ENCODE measurements at regions not wholly inside any gene's neighbourhood (a gene's known extent, or its start where the extent isn't known, plus 50 kb on each side); places are given as distances from the start of the nearest gene placed in this dataset.

DNA sequence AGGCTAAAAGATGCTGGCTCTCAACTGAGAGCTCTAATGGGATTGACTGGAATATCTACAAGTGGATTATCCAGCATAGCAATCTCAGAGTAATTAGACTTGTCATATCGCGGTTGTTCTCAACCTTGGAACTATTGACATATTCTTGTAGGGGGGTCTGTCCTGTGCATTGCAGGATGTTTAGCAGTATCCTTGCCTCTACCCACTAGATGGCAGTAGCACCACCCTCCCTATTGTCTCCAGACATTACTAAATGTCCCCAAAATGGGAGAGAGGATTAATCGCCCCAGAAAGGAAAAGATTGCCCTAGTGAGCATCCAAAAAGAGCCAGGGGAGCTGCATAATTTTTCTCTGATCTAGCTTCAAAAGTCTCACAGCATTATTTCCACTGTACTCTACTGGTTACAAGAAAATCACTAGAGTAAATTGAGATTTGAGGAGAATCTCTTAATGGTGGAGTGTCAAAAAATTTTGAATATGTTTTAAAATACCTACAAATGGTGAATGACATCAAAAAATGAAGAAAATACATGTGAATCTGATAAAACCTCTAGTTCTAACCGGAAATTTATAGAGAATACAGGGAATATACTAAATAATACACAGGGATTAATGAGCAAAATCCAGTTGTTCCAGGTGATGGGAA, 388.2 kb upstream of the AGTR1 start:
- DNase-seq (ENCODE audit: low spot score): peak; percentile 49

DNA sequence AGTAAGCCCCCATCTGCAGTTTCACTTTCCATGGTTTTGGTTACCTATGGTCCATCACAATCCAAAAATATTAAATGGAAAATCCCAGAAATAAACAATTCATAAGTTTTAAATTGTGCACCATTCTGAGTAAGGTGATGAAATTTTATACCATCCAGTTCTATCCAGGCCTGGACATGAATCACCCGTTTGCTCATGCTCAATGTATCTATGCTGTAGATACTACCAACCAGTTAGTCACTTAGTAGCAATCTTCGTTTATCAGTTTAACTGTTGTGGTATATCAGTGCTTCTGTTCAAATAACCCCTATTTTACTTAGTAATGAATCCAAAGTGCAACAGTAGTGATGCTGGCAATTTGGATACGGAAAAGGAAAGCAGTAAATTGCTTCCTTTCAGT, 381.9 kb upstream of the AGTR1 start:
- DNase-seq (ENCODE audit: low spot score): no peak

DNA sequence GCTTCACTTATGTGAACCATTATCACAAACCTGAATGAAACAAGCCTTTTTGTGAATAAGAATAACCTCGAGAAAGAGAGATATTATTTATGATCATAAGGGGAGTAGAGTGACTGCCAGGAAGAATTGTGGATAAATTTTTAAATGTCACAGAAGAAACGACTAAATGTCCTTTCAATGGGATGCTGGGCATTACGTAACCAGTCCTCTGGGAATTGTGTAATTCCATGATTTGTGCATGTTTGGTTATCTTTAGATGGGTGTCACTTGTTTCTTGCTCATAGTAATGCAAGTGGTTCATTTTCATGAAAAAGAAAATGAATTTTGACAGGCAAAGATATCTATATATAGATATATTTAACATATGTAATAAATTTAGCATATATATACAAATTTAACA, 379.5 kb upstream of the AGTR1 start:
- no peak for DNase-seq (ENCODE audit: low spot score)

DNA sequence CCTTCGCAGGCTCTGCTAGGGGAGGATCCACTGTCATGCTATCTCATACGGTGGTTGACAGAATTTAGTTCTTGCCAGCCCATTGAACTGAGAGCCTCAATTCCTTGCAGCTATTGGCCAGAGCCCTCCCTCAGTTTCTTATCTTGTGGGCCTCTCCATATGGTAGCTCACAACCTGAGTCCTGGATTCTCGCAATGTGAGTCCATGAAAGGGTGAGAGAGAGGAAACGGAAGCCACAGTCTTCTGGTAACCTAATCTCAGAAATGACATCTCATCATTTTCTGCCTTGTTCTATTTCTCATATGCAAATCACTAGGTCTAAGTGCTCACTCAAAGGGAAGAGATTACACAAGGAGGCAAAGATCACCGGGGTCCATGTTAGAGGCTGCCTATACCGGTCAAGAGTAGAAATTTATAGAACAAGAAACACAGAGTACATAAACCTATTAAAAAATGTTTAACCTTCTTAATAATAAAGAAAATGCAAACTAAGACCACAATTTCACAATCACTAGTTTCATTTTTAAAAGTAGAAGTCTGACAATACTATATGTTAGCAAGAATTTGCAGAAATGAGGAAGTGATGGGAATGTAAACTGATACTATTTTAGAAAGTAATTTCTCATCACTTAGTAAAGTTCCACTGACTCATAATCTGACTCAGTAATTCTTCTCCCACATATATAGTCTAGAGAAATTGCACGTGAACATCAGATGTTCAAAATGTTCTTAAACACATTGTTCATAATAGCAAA, 378.4 kb upstream of the AGTR1 start:
- DNase-seq (ENCODE audit: low spot score): no peak

DNA sequence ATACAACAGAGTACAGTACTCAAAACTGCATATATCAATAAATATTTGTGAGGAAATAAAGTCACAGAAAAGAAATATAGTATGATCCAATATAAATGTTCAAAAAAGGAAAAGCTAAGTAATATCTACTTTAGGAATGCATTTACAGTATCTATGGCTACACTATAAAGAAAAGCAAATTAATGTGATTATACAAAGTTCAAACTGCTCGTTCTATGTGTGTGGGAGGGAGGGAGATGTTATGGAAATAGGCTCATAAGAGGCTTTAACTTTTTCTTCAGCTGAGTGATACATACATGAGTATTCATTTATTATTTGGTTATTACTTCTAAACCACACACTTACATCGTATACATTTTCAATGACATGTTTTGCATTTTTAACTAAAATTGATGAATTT, 377.7 kb upstream of the AGTR1 start:
- no peak for DNase-seq (ENCODE audit: low spot score)

DNA sequence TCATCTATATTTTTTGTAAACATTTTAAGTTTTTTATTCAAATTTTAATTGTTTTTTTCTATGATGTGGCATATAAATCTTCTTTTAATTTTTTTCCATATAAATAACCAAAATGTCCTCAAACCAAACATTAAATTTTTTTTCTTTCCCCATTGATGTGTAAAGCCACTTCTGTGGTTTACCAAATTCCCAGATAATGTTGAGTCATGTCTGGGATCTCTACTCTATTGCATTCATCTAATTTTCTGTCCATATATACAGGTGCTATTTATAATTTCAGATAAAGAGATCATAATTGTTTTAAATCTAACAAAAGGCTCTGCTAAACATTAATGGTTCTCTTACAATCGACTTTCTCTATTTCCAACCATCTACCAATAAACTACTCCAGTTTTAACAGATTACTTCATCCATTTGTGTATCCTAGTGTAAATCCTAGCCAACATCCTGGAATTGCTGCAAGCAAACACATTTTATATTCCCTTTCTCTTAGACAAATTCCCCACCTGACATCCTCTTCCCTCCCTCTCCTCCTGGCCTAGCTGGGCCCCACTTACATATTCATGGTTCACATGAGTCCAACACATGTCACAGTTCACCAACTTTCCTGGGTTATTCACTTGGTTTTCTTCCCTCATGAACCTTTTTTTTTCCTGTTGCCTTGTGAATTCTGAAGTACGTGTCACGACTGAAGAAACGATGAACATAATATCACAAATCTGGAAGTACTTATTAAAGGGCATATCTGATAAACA, 368.0 kb upstream of the AGTR1 start:
- no peak for DNase-seq (ENCODE audit: low spot score)

DNA sequence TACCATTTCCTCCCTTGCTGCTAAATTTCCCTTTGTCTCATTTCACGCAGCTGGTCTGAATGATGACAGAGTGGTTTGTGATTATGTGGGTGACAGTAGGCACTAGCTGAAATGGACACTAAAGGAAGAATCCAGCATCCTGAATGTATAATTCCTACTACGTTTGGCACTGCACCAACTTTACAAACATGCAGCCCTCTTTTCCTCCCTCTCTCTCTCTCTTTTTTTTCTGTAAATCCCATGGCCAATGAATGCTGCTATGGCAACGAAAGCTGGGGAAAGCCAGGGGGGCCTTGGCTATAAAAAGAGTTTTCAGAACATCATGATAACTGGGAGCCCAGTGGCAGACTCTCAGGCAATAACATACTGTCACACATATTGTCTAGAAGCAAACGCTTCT, 367.2 kb upstream of the AGTR1 start:
- no peak for DNase-seq (ENCODE audit: low spot score)

DNA sequence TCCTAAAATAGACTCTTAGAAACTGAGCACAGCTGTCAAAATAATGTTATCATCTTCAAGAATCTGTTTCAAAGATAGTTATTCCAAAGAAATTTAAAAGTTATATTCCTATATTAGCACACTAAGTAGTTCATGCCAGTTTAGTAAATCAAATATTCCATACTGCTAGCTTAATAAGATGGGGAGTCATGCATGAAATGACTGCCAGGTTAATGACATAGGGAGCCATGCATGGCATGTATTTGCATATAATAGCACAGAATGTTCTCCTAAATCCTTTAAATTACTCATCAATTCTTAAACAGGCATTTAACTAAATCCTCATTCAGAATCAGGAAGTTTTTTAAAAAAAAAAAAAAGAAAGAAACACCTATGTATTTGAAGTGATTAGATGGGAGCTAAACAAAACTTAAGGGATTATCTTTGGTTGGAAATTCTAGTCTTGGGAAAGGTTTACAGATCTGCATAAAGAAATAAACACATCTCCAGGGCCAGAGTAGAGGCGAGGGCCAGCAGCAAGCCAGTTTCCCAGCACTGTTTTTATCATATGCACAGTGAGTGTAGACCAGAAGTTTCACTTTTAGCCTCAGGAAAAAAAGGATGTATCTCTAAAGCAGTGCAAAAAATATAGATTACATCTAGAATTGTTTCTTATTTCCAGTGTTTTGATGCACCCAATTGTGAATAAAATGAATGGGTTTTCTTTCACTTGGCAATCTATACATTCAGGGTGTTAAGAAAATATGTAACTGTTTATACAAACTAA, 366.4 kb upstream of the AGTR1 start:
- no peak for DNase-seq (ENCODE audit: low spot score)

DNA sequence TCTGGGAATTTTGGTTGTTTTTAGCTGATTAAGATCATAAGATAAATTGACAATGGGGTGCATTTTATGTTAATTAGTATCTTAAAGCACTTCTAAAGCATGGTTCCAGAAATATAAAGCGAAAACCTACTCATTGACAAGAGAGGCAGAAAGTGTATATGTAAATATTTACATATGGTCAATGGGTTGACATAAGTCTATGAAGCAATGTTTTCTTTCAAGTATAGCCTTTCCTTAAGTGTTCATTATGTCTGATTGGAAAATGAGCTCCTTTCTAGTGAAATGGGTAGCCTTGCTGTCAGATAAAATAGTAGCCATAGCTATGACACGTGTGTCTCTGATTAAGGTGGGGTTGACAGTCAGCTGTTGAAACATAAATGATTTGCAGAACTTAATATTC, 365.2 kb upstream of the AGTR1 start:
- no peak for DNase-seq (ENCODE audit: low spot score)

DNA sequence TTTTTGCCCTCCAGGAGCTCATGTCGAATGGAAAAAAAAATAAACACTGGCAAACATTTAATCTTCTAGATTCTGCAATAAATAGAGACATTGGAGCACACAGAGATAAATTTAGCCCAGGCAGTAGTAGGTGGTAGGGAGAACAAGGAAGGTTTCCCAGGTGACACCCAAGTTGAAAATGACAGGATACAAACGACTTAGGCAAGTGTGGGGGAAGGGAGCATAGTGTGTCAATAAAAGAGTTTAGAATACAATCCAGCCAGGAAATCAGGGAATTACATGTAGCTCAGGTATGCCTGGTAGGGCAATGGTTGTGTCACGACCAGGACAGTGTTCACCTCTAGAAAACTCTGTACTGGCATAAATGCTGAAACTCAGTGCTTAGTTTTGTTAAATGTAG, 364.6 kb upstream of the AGTR1 start:
- no peak for DNase-seq (ENCODE audit: low spot score)

DNA sequence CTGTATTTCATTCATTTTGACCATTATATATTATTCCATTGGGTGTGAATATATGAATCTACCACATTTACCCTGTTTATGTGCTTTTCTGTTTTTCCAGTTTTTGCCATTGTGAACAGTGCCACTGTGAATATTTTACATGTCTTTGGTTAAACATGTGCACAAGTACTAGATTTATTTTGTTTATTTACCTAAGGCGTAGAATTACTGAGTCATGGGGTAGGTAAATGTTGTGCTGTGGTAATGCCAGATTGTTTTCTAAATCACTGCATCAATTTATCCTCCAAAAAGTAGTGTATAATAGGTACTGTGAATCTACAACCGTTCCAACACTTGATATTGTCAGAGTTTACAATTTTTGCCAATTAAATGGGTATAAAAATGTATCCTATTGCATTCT, 362.1 kb upstream of the AGTR1 start:
- no peak for DNase-seq (ENCODE audit: low spot score)

DNA sequence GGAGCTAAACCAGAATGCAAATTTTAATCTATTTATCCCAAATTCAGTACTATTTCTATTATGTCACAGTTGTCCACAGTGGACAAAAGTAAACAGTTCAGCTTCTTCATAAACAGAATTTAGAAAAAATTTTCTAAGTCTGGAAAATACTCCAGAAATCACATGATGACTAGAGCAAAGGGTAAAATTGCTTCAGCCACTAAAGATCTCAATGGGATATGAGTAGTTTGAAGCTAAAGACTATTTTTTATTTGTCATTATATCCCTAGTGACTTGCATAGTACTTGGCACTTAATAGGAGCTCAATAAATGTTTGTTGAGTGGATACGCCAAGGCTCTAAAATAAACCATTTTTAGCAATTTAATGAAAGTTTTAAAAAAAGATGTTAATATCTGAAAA, 354.3 kb upstream of the AGTR1 start:
- DNase-seq (ENCODE audit: low spot score): no peak

DNA sequence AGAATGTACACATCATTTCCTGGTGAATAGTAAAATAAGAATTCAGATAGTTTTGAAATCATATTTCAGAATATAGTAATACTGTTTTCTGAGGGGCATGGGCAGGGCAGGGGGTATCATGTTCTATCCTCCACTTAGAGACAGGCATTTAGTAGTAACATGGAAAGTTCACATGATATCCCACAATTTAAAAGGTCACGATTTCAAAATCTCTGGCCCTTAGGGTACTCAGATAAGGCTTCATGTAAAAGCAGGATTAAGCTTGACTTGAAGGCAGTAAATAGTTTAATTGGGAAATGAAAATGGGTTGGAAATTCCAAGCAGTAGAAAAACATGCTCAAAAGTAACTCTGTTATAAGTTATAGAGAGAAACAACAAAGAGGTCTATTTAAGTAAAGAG, 353.2 kb upstream of the AGTR1 start:
- no peak for DNase-seq (ENCODE audit: low spot score)

DNA sequence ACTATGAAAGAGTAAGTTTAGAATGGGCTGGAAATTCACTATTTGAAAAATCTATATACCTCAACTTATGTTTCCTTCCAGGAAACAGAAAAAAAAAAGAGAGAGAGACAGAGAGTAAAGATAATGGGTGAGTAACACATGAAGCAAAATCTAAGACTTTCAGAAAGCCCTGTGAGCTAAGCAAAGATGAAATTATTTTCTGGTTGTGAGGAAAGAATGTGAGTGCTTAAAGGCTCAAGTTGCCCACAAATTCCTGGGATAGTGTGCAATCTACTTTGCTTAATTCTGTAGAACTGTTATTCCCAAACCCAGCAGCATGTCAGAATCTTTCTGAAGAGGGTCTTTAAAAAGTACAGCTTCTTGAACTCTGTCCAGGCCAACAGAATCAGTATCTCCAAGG, 337.7 kb upstream of the AGTR1 start:
- DNase-seq (ENCODE audit: low spot score): no peak

DNA sequence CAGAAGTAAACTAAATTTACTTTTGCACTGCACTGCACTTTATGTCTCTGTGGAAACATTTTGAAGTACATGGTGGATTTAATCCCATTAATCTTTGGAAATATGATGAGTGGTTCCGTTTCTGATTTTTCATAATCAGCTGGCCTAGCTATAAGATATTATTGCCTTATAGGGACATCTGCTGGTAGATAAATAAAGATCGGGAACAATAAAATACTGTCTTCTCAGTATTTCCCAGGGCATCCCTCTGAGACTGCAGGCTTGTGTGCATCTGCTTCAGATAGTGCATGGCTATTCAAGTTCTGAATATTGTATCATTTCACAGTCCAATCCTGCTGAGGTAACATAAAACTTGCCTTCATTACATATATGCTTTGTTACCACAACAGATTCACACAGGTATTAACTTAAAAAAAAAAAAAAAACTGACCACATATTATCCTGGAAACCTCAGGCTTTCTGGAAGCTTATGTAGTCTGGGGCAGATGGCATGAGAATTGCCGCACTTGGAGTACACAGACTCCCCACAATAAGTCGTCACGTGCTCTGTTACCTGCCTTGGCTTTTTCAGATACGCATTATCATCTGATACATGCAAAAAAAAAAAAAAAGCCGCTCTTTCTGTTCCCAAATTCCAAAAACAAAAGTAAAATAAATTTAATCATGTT, 330.8 kb upstream of the AGTR1 start:
- no peak for DNase-seq (ENCODE audit: low spot score)

DNA sequence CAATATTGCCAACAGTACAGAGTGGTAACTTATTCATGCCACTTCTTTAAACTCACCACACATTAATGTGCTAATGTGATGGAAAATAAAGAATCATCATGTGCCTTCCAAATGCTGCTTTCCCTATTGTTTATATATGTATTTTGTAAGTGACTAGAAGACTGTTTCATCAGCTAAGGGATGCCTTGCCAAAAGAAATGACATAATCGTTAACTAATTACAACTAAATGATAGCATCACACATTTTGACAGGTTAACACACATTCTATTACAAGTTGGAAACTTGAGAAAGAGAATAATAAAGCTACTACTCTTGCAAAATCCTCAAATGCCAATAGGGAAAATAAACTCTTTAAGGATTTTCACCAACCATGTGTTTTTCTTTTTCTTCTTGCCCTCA, 329.9 kb upstream of the AGTR1 start:
- DNase-seq (ENCODE audit: low spot score): no peak

DNA sequence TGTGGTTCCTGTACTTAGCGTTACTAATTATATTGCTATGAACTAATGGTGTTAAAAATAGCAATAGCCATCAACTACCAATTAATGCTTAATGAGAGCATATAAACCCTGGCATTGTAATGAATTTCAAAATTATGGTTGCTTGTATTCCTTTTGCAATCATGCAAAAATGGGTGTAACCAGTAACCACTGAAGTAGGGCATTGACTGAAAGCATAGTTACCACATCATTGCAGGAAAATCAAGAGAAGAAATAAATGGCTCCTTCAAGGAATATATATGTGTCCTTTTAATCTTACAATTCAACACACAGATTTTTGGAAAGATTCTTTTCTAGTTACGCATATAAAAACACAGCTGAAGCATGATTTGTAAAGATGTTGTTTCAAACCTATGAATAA, 328.3 kb upstream of the AGTR1 start:
- no peak for DNase-seq (ENCODE audit: low spot score)

DNA sequence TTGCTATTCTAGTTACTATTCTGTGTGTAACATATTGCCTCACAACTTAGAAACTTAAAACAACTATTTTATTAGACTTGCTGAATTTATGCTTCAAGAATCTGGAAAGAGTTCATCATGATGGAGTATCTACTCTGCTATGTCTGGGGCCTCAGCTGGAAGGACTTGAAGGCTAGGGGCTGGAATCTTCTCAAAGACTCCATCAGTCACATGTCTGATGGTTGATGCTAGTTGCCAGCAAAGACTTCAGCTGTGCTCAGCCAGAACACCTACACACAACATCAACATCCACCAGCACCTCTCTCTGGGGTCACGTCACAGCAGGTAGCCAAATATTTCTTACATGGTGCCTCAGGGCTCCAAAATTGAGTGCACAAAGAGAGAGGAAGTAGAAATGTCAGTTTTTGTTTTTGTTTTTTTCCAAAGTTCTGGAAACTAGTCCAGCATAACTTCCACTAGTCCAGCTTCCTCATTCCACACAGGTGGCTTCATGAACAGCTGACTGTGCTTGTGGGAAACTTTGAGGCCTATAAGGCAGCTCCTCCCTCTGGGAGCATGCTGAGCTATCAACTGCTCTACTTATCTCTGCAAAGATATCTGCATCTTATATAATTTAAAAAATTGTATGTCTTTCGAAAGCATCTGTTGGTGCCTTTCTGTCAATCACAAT, 325.4 kb upstream of the AGTR1 start:
- no peak for DNase-seq (ENCODE audit: low spot score)

DNA sequence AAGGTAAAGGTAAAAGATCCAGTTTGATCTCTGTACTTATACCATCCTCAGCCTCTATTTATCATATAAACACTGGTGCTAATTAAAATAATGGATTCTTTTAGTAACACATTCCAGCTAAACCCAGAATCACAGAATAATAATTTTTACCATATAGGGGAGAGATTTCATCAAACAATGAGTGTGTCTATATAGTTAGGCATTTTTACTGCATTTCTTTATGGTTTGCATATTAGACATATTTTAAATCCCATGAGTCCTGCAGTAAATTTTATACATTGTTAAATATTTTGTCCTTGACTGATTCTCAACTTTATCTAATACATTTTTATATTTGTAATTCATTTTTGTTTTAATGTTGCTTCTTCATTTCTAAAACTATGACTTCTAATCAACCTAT, 323.7 kb upstream of the AGTR1 start:
- DNase-seq (ENCODE audit: low spot score): no peak

DNA sequence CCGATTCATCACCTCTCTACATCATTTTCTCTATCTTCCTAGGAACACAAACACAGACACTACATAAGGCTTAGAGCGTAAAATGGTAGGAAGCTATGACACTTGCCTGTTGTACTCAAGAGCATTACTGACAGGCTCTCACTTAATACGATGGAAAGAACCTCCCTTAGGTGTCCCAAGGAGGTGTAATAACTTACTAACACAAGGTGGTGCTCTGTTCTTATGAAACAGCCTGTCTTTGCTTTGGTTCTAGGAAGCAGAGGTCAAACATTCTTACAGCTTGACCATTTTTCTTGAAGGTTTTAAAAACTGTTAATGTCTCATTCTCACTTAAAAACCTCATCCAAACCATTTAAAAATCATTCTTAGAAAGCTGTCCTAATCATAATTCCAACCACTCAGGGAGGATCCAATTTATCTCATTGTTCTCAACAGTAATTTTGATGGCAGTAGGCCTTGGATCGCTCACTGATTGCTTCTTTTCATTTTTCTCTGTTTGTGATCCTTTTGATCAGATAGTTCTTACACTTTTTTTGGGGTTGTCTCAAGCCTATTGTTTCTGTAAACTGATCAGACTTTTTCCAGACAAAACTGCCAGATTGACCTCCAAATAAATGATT, 317.8 kb upstream of the AGTR1 start:
- no peak for DNase-seq (ENCODE audit: low spot score)

DNA sequence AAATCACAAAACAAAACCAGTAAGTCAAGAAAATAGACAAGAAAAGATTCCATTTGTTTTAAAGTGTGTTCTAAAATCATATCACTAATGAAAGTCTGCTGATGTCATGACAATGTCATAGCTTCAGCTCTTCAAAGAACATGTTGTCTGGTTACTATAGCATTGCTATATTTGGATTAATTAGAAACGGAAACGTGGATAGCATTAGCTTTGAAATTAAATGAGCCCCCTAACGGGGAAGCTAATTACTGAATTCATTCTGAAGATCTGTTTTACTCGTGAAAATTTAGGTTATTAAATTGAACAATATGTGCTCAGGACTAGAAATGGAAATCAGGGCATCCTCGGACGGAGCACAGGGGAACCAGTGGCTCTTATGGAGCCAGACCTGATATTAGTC, 316.7 kb upstream of the AGTR1 start:
- DNase-seq (ENCODE audit: low spot score): no peak
